Hematopoietic multipotent progenitor cell treated with erythropoietin and hydrocortisone succinate and interleukin-3 and kit ligand, for 6 days (in vitro differentiated cells): ENCODE measurements at regions not wholly inside any gene's neighbourhood (a gene's known extent, or its start where the extent isn't known, plus 50 kb on each side); places are given as distances from the start of the nearest gene placed in this dataset.

ENCODE experiments used
- DNase-seq: peaks from one replicate; pipeline ENCODE4 v3.0.0-alpha.2; 2015

DNA sequence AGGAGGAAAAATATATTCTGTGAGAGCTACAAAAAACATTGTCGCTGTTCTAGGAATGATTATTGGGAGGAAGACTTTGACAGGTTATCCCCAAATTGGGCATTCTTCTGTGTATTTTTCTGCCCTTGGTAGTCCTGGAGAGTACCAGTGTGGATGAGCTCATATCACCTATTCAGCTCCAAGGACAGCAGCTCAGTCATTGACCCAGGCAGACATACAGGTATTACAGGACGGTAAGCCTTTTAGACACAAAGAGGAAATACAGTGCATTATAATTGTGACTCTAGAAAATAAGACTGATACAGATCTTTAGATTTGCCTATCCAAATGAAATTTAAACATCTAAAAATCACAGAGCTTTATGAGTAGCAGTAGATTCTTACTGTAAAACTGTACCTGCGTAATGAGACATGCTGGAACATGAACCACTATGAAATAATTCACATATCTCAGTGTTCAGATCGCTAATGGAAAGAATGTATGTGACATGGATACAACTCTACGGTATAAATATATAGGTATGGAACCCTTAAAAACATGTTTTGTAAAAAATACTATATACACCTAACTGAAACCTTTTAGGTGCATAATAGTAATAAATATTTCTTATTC is 56.0 kb downstream of the PLK2 start:
- DNase-seq, result no peak

GRCh38 chr5:58401701-58402100 is 58.2 kb downstream of the PLK2 start:
- no peak for DNase-seq

GRCh38 chr5:58400737-58401136 is 59.1 kb downstream of the PLK2 start:
- no peak for DNase-seq

GRCh38 chr5:58399951-58400350 is 59.9 kb downstream of the PLK2 start:
- no peak for DNase-seq

- no peak for DNase-seq
These were observed 65.5 kb downstream of the PLK2 start for GRCh38 chr5:58394339-58394738.

- no peak for DNase-seq
These were observed 66.2 kb downstream of the PLK2 start for GRCh38 chr5:58393716-58394115.

DNA sequence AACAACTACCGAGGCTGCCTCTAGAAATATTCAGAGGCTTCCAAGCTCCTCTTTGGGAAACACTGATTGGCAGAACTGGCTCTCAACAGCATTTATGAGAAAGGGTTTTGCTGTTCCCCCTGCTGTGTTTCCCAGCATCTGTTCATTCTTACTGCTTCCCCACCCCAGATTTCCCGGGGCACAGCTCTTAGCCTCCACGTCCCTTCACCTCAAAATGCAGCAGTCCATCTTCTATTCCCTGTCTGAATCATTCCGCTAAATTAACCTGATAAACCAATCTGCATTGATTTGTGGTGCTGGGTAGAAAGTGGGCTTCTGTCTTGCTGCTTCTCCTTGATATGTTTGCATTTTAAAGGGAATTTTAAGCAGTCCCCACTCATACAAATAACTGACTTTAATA is 67.4 kb downstream of the PLK2 start:
- no peak for DNase-seq

DNA sequence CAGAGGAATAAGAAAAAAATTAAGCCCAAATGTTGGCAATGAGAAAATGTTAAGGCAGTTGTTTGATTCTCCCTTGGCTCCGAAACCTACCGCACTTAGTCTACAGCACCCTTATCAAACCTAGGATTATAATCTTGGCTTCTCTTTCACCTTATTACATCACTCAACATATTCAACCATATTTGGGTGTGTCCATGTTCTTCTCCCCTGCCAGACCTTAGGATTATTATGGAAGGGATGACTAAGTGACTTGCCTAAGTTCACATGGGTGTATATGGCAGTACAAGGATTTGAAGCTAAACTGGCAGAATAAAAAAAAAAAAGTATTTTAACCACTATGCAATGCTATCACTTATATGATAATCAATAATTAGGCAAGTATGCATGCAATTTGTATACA is 76.4 kb downstream of the PLK2 start:
- DNase-seq, result no peak

- DNase-seq, result no peak
These were observed 77.8 kb downstream of the PLK2 start for GRCh38 chr5:58382131-58382534.

DNA sequence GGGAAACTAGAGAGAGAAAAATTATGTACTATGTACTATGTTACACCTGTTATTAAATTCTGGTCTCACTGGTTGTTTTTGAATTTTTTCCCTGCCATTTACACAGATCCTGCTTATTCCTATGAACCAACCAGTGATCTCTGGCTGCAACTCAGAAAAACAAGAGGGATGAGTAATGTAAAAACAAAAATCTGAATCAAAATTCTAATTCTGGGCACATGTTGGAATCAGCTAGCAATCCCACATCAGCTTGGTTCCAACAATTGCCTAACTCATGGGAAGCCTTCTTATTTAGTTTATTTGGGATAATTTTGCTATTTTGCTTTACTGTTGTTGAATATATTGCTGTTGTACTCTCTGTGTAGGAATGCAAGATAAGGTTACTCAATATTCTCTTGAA is 78.3 kb downstream of the PLK2 start:
- DNase-seq, result no peak

- DNase-seq, result no peak
These were observed 79.2 kb downstream of the PLK2 start for GRCh38 chr5:58380655-58381054.

GRCh38 chr5:58378613-58379390 is 81.1 kb downstream of the PLK2 start:
- no peak for DNase-seq

DNA sequence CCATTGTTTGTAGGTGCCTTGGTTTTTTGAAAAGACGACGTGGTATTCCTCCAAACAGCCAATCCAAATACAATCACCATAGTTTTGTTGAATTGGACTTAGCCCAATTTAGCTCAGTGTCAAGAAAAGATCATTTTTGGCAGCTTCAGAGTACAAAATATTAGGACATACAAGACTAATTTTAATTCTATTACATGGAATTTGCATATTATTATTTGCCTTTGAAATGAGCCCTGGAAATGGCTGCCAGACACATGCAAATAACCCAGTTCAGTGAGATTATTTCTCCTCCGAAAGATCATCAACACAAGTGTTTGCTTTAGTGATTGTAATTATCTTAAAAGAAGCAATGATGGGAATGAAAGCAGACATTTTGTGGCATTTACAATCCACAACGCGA is 89.3 kb downstream of the PLK2 start:
- DNase-seq, result no peak

DNA sequence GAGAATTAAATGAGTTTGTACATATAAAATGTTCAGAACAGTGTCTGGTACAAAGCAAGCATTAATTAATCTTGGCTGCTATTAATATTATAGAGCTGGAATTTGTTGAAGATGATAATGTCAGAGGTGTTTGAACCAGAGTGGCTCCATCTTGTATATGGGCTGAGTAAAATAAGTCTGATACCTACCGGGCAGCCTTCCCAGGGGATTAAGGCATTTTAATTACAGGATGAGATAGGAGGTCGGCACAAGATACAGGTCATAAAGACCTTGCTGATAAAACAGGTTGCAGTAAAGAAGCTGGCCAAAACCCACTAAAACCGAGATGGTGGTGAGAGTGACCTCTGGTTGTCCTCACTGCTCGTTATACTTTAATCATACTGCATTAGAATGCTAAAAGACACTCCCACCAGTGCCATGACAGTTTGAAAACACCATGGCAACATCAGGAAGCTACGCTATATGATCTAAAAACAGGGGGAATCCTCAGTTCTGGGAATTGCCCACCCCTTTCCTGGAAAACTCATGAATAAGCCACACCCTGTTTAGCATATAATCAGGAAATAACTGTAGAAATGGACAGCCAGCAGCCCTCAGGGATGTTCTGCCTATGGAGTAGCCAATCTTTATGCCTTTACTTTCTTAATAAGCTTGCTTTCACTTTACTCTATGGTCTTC is 90.2 kb downstream of the PLK2 start:
- DNase-seq, result no peak

GRCh38 chr5:58366461-58366860 is 93.4 kb downstream of the PLK2 start:
- no peak for DNase-seq

- DNase-seq, result no peak
These were observed 94.1 kb downstream of the PLK2 start for GRCh38 chr5:58365791-58366190.

- no peak for DNase-seq
These were observed 96.2 kb downstream of the PLK2 start for GRCh38 chr5:58363461-58364249.

GRCh38 chr5:58362135-58362534 is 97.8 kb downstream of the PLK2 start:
- DNase-seq, result no peak

DNA sequence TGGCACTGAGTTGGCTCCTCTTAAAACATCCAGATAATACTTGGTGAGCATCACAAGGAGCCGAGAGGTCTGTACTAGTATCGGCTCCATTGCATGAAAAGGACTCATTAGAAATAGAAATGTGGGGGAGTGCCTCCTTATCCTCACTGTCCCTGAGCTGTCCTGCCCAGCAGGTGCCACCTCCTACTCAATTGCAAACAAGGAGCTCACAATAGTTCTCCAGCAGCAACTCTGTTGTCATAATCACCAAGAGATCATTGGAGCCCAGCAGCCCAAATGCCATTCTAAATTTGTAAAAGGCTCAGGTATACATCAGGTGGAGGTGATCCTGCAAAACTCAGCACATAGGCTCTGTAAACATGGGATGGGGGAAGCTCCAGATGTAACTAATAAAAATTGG is 99.1 kb downstream of the PLK2 start:
- DNase-seq, result no peak

- no peak for DNase-seq
These were observed 99.9 kb downstream of the PLK2 start for GRCh38 chr5:58359981-58360380.

DNA sequence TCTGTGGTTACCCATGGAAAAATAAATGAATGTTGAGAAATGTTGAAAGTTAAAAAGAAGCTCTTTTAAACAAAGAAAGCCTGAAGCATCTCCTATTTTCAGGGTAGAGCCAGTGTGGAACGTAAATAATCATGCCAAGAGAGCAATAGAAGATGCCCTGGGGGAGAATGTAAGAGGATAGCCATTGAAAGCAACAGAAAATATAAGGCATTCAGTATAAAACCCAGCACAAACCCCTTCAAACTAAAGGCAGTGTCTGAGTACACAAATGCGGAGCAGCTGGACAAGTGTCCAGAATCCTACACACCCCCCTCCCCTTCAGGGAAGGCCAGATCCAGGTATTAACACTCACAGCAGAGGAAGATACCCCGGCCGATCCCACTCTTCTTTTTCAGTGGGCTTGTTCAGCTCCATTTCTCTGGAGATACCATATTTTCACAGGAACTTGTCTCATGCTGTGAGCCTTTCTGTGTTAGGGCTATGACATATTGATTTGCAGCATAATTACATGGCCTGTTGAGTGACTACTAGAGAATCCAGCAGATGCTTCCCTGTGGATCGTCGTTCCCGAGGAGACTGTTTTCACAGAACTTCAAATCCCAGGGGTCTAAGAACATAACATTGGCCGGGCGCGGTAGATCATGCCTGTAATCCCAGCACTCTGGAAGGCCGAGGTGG is 101.2 kb downstream of the PLK2 start:
- no peak for DNase-seq

DNA sequence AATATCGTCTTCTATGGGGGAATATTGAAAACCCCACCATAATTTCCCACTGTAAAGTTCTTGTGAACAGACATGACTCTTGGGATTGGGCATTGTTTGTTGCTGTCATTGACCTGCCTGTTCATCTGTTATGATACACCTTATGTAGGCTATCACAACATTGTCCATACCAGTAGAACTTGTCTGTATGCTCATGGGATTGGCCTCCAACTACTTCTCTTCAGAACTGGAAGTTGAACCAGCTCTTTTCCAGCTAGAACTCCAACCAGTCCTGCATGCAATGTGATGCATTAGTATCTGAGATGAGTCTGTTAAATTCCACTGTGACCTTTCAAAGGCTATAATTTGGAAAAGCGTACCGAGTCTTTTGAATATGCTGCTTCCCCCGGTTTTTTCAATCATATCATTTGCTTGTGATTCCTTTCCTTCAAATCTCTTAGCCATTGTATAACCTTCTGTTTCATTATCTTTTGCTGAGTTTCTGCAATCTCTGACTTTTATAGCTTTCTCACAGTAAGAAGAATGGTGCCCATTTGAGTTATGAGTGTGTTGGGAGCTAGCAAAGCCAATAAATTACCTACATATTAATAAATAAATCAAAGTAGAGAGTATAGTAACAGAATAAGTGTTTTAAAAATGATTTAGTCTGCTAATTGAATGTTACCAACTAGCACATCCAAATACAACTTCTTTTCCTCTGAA is 101.9 kb downstream of the PLK2 start:
- no peak for DNase-seq
